NAMALWA (cell line): ENCODE measurements at regions not wholly inside any gene's neighbourhood (a gene's known extent, or its start where the extent isn't known, plus 50 kb on each side); places are given as distances from the start of the nearest gene placed in this dataset.
"Not testable (repeated sequence)": the region's sequence is repeated elsewhere in the genome, so short reads cannot be mapped to it uniquely, and the experiment has no call there.

Experiments used
- DNase-seq: peaks from one replicate; pipeline ENCODE4 v3.0.0-alpha.2; 2015; ENCODE audit warnings: low spot score

- no peak for DNase-seq
Observed at GRCh38 chr6:14217728-14218518, 100.4 kb downstream of the CD83 start.

GRCh38 chr6:14218519-14218800 lies 100.9 kb downstream of the CD83 start:
- DNase-seq, result no peak

- no peak for DNase-seq
Observed at GRCh38 chr6:14221564-14222279, 104.2 kb downstream of the CD83 start.

- no peak for DNase-seq
Observed at GRCh38 chr6:14222956-14223355, 105.4 kb downstream of the CD83 start.

- DNase-seq, result no peak
Observed at GRCh38 chr6:14224359-14225103, 107.0 kb downstream of the CD83 start.

- no peak for DNase-seq
Observed at GRCh38 chr6:14226051-14226660, 108.6 kb downstream of the CD83 start.

GRCh38 chr6:14228571-14228970 lies 111.0 kb downstream of the CD83 start:
- peak; percentile 16 for DNase-seq

- no peak for DNase-seq
Observed at GRCh38 chr6:14231071-14231483, 113.5 kb downstream of the CD83 start.

- DNase-seq, result no peak
Observed at GRCh38 chr6:14231501-14232280, 114.1 kb downstream of the CD83 start.

- no peak for DNase-seq
Observed at GRCh38 chr6:14232889-14233288, 115.3 kb downstream of the CD83 start.

GRCh38 chr6:14235653-14236356 lies 118.2 kb downstream of the CD83 start:
- DNase-seq, result no peak

- DNase-seq, result no peak
Observed at GRCh38 chr6:14239097-14239496, 121.5 kb downstream of the CD83 start.

GRCh38 chr6:14240411-14241166 lies 123.0 kb downstream of the CD83 start:
- DNase-seq, result no peak

GRCh38 chr6:14241255-14242070 lies 123.9 kb downstream of the CD83 start:
- no peak for DNase-seq

- DNase-seq, result not testable (repeated sequence)
Observed at GRCh38 chr6:14242912-14243311, 125.3 kb downstream of the CD83 start.

- no peak for DNase-seq
Observed at GRCh38 chr6:14243597-14243996, 126.0 kb downstream of the CD83 start.

- no peak for DNase-seq
Observed at GRCh38 chr6:14246876-14247275, 129.3 kb downstream of the CD83 start.

GRCh38 chr6:14250573-14250972 lies 133.0 kb downstream of the CD83 start:
- no peak for DNase-seq

GRCh38 chr6:14252271-14252850 lies 134.8 kb downstream of the CD83 start:
- no peak for DNase-seq
